NCI-H2107 treated with DMSO at 0.1 percent for 48 hours (cell line): ENCODE measurements at regions not wholly inside any gene's neighbourhood (a gene's known extent, or its start where the extent isn't known, plus 50 kb on each side); places are given as distances from the start of the nearest gene placed in this dataset.

Experiments
- DNase-seq: peaks from one replicate; lab custom pipeline; 2025; ENCODE audit not compliant: unreplicated experiment; lab: John Stamatoyannopoulos, UW

DNA sequence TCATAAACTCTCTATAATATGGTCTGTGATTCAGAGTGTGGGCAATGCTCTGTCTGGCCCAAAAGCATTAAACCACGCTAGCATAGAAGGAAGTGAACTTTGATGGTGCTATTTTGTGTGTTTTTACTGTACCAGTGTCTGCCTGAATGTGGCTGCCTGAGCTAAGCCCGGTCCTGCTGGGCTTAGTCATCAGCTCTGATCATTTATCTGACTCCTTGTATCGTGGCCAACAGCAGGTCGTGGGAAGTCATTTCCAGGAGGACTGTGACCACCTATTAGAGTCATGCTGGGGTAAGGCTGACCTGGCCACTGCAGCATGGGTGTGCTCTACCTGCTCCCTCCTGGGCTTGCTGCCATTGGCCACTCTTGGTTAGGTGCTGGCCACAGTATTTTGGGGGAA lies 239.1 kb upstream of the CEP162 start:
- DNase-seq, result no peak

- DNase-seq, result no peak
Measured at GRCh38 chr6:84464471-84464870, 237.0 kb upstream of the CEP162 start.

DNA sequence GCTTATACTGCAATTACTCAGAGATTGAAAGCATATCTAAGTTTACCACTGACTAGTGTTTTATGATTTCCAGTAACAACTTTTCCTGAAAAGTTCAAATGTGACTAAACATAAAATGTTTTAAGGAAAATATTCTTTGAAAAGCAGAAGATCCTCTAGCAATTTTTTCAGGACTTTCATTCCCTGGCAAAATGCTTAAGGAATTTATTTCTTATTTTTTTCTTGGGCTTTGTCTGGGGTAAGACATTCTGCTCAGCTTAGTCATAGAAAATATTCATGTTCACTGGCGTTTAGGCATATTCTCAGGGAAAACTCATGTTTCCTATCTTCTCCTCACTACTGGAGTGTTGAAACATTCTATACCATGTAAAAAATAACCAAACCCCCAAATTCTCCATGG lies 235.3 kb upstream of the CEP162 start:
- no peak for DNase-seq

DNA sequence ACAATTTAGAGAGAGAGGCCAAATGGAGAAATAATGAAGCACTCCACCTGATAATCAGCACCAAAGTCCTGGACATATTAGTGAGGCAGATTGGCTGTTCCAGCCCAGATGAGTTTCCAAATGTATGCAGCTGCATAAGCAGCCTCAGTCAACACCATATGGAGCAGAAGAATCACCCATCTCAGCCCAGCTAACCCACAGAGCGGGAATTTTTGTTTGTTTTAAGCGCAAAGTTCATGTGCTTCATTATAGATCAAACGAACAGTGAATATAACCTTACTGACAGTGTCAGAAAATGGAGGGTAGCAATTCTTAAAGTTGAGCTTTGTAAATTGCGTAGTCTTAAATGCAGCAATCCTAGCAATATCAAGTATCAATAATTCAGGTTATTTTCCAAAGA lies 234.0 kb upstream of the CEP162 start:
- DNase-seq, result no peak

DNA sequence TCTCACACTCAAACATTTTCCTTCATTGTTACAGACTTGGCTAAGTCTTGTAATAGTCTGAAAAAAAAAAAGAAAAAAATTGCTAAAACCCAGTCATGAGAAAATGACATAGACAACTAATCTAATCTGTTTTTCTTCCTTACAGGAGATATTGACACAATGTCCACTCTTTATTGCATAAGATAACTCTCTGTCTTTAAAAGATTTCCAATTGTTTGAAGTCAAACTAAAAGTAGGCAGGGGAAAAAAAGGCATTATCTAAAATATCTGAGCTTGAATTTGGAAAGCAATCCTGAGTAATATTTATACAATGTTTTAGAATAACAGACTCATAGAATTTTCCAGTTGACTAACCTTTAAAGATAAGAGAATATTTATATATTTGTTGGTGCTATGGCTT lies 233.0 kb upstream of the CEP162 start:
- DNase-seq, result no peak

DNA sequence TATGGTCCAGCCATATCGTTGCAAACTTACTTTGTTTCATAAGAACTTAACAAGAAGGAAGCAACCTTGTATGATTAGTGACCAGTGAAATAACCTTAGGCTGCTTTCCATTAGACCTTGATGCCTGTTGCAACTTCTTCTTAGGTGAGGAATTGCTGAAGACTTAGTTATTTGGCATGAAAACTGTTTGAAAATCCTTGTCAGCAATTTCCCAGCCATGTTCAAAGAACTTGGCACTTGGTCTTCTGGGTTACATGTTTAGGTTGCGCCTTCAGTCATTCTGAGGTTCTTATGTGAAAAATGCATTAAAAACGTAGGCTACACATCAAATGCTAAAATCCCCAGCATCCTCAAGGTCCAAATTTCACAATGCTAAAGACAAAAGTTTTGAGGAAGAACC lies 232.0 kb upstream of the CEP162 start:
- no peak for DNase-seq

- DNase-seq, result no peak
Measured at GRCh38 chr6:84458271-84458670, 230.8 kb upstream of the CEP162 start.

- no peak for DNase-seq
Measured at GRCh38 chr6:84457276-84457675, 229.8 kb upstream of the CEP162 start.

DNA sequence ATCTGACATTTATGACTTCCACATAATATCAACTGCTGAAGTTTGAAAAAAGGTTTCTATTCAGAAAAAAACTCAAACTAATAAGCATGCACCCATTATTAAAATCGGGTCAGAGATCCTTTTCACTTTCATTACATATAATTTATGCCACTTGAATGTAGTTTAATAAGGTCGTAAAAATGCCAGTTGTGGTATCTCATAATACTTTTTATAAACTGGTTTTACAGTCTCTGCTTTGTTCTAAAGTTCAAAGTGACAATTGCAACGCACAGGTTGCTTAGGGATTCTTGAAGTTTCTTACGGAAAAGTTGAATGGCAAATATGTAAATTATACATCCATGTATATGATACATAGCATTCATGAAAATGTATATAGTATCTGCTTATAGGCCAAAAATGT lies 229.4 kb upstream of the CEP162 start:
- no peak for DNase-seq

GRCh38 chr6:84455511-84456029 lies 228.1 kb upstream of the CEP162 start:
- no peak for DNase-seq

GRCh38 chr6:84453499-84453898 lies 226.1 kb upstream of the CEP162 start:
- no peak for DNase-seq

DNA sequence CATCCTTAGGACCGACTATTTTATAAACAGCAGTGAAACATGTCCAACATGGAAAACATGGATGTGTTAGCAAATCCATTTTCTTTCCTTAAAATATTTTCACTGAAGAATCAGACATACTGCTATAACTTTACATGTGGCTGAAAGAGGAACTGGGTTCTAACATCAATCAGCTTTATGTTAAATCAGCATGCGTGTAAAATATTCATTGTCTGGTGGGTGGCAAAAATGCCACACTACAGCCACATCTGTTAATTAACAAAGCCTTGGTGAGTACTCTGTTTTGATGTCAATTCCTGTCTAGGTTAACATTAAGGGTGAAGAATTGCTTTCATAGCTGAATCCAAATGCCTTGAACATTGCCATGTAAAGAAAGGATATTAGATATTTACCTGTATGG lies 222.6 kb upstream of the CEP162 start:
- DNase-seq, result no peak

GRCh38 chr6:84449220-84449619 lies 221.8 kb upstream of the CEP162 start:
- DNase-seq, result no peak

DNA sequence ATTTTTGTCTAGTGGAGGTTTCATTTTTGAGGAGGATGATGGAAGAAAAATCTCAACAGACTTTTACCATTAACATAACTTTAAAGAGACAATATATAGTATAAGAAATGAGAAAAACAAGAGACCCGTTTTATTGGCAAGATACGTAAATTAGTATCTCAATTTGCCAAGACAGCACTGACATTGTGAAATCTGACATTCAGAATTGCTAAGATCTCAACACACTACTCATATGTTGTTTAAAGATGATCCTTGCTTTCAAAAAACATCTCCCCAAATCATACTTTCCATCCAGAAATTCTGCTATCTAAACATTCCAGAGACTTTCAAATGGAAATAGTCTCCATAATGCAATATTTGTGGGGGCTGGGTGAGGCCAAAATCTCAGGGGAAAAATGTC lies 220.9 kb upstream of the CEP162 start:
- DNase-seq, result no peak

GRCh38 chr6:84447651-84448050 lies 220.2 kb upstream of the CEP162 start:
- no peak for DNase-seq

DNA sequence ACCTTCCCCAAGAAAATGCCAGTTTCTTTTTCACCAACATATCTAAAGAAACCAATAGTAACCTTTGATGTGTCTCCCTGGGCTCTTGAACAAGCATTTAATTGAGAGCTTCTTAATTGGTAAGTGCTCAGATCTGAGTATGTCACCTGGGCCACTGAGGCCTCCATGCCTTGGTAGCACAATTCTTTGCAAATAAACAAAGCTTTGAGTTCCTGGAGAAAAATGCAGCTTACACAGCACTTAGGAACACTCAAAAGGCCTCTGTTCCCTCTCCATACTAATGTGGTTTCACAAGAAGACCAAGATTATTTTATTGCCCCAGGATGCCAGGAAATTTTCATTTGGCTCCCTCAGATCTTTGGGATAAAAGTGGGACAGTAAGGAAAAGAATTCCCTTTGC lies 217.6 kb upstream of the CEP162 start:
- DNase-seq, result no peak

- DNase-seq, result no peak
Measured at GRCh38 chr6:84442208-84442607, 214.8 kb upstream of the CEP162 start.

DNA sequence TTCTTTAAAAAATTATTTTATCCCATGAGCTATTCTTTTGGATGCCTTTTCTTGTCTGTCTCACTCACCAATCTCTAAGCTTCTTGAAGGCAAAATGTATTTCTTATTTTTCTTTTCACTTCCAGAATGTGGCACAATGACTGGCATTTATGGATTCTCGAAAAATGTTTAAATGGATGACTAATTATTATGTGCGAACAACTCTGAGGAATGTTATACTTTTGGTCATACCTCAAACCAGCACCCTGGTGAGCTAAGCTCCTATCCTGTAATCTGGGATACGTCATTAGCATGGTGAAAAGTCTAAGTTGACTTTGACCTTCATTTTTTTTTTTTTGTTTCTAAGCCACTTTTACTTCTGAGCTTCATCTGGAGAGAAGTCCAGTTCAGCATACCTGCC lies 214.0 kb upstream of the CEP162 start:
- DNase-seq, result no peak

- DNase-seq, result no peak
Measured at GRCh38 chr6:84434550-84434949, 207.1 kb upstream of the CEP162 start.

DNA sequence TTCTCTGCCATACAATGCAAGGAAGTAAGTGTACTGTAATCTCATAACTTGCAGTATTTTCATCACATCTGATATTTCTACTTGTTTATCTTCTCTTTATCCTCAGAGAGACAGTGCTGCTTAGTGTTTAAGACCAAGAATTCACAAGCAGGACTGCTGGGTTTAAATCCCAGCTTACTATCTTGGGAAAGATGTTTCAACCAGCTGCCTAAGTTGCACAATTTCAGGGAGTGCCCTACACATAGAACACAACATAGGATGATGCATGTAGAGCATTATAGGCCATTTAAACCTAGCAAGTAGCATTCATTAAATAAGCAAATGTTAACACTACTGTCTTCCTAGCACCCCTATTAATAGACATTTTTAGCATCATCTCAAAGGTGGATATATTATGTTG lies 205.2 kb upstream of the CEP162 start:
- DNase-seq, result no peak

- DNase-seq, result no peak
Measured at GRCh38 chr6:84428300-84428907, 201.0 kb upstream of the CEP162 start.

GRCh38 chr6:84425971-84426705 lies 198.7 kb upstream of the CEP162 start:
- DNase-seq, result no peak

GRCh38 chr6:84424956-84425355 lies 197.5 kb upstream of the CEP162 start:
- no peak for DNase-seq
